ENCODE measurements at regions not wholly inside any gene's neighbourhood (a gene's known extent, or its start where the extent isn't known, plus 50 kb on each side); places are given as distances from the start of the nearest gene placed in this dataset.
"Not testable (repeated sequence)": the region's sequence is repeated elsewhere in the genome, so short reads cannot be mapped to it uniquely, and the experiment has no call there.

GRCh38 chr17:37829592-37830123 lies 84.8 kb upstream of the HNF1B start:
- DNase-seq (ENCODE audit: low read depth), result no peak

- peak; percentile 33 for DNase-seq (ENCODE audit: low read depth)
These were observed 83.8 kb upstream of the HNF1B start for GRCh38 chr17:37828651-37829124.

- no peak for DNase-seq (ENCODE audit: low read depth)
These were observed 83.2 kb upstream of the HNF1B start for GRCh38 chr17:37827905-37828650.

GRCh38 chr17:37826497-37827430 lies 81.9 kb upstream of the HNF1B start:
- peak; percentile 20 for DNase-seq (ENCODE audit: low read depth)

- no peak for DNase-seq (ENCODE audit: low read depth)
These were observed 81.0 kb upstream of the HNF1B start for GRCh38 chr17:37825851-37826250.

GRCh38 chr17:37824534-37825485 lies 80.0 kb upstream of the HNF1B start:
- DNase-seq (ENCODE audit: low read depth), result peak; percentile 88

- DNase-seq (ENCODE audit: low read depth), result no peak
These were observed 79.1 kb upstream of the HNF1B start for GRCh38 chr17:37823996-37824395.

GRCh38 chr17:37820995-37821713 lies 76.3 kb upstream of the HNF1B start:
- peak; percentile 46 for DNase-seq (ENCODE audit: low read depth)

- no peak for DNase-seq (ENCODE audit: low read depth)
These were observed 75.6 kb upstream of the HNF1B start for GRCh38 chr17:37820313-37820994.

GRCh38 chr17:37818689-37819088 lies 73.8 kb upstream of the HNF1B start:
- peak; percentile 35 for DNase-seq (ENCODE audit: low read depth)

- DNase-seq (ENCODE audit: low read depth), result no peak
These were observed 72.1 kb upstream of the HNF1B start for GRCh38 chr17:37816950-37817349.

GRCh38 chr17:37815536-37815935 lies 70.7 kb upstream of the HNF1B start:
- DNase-seq (ENCODE audit: low read depth), result no peak

- peak; percentile 82 for DNase-seq (ENCODE audit: low read depth)
These were observed 68.9 kb upstream of the HNF1B start for GRCh38 chr17:37813751-37814150.

GRCh38 chr17:37808846-37809245 lies 64.0 kb upstream of the HNF1B start:
- not testable (repeated sequence) for DNase-seq (ENCODE audit: low read depth)

- peak; percentile 68 for DNase-seq (ENCODE audit: low read depth)
These were observed 58.0 kb upstream of the HNF1B start for GRCh38 chr17:37802712-37803416.

- peak; percentile 28 for DNase-seq (ENCODE audit: low read depth)
These were observed 57.3 kb upstream of the HNF1B start for GRCh38 chr17:37802061-37802595.

- no peak for DNase-seq (ENCODE audit: low read depth)
These were observed 56.3 kb upstream of the HNF1B start for GRCh38 chr17:37801171-37801570.

GRCh38 chr17:37797206-37797605 lies 52.3 kb upstream of the HNF1B start:
- no peak for DNase-seq (ENCODE audit: low read depth)

GRCh38 chr17:37796076-37796475 lies 51.2 kb upstream of the HNF1B start:
- no peak for DNase-seq (ENCODE audit: low read depth)
